ENCODE measurements at regions not wholly inside any gene's neighbourhood (a gene's known extent, or its start where the extent isn't known, plus 50 kb on each side); places are given as distances from the start of the nearest gene placed in this dataset.

DNA sequence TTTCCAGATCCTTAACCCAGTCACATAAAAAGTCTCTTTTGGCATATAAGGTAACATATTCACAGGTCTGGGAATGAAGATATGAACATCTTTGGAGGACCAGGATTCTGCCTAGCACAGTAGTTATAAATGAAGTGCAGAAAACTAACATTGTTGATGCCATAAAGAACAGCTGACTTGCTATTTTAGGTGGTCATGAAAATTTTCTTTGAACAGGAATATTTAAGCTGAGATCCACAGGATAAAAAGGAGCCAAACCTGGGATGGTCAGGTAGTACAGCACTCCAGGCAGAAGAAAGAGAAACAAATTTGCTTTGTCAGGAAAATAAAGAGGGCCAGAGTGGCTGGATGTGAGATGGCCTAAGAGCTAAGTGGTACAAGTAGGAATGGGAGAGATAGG lies 80.0 kb downstream of the CENPW start:
- no peak for DNase-seq (ENCODE audit: insufficient read length, low spot score)
- FAIRE-seq, result no peak

DNA sequence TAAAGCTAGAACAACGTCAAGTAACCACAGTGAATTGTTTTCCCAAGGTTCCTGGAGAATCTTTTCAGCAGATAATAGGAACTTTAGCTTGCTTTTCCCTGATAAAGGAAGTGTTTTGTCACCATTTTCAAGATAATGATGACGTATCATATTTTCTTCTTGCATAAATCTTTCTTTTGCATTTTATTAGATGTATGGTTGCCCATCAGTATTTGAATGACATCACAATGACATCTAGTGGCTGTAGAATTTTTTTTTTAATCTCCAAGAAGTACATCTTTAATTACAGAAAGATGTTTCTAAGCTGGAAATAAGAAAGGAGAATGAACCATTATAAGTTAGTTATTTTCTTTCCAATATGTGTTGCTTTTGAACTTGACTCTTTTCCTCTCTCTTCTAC lies 83.0 kb downstream of the CENPW start:
- DNase-seq (ENCODE audit: insufficient read length, low spot score) (no peak), FAIRE-seq (no peak)

DNA sequence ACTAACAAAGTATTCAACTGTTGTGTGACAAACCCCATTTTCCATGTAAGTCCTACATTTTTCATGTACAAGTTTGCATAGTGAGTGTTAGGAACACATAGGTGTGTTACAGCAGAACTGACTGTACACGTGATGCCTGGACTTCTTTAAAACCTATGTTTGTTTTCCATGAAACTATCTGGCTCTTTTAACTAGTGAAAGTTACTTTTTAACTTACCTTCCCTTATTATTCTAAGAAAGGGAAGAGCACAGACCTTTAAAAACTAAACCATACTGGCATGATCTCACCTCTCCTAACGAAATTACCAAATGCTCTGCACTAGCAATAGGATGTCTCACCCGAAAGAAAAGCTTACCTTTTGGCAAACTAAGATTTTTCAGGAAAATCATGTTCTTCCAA lies 87.8 kb downstream of the CENPW start:
- DNase-seq (ENCODE audit: insufficient read length, low spot score) (no peak), FAIRE-seq (no peak)

DNA sequence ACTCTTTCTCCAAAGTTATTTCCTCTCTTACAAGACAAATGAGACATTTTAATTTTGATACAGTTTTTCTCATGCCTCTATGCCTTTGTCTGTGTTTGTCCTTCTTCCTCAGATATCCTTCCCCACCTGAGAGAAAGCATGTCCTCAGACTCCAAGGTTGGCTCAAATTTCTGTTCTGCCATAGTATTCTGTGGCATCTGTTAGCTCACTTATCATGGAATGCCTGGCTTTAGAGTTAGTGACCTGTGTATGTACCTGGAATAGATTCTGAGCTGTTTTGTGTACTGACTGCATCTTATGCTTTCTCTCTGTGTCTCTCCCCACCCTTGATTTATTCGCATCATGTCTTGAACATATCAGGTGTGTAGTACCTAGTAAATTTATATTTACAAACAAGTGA lies 90.0 kb downstream of the CENPW start:
- no peak for FAIRE-seq

DNA sequence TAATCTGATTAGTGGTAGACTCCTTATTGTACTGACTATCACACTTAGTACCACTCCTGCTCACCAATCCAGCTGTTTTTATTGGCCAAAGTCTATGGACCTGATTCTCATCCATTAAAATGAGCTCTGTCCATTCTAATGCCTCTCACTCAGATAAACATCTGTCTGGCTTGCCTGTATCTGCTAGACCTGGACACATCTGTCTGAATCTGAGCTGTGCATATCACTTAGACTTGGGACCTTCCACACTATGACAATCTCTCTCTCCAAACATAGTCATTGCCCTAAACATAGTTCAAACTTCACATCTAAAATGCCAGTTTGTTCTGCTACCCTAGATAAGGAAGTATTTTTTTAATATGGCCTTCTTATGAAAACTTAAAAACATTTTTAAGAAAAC lies 92.6 kb downstream of the CENPW start:
- FAIRE-seq, result no peak
- DNase-seq (ENCODE audit: insufficient read length, low spot score), result no peak

More for the DNA sequence above, 90.0 kb downstream of the CENPW start:
- no peak for DNase-seq (ENCODE audit: insufficient read length, low spot score)

DNA sequence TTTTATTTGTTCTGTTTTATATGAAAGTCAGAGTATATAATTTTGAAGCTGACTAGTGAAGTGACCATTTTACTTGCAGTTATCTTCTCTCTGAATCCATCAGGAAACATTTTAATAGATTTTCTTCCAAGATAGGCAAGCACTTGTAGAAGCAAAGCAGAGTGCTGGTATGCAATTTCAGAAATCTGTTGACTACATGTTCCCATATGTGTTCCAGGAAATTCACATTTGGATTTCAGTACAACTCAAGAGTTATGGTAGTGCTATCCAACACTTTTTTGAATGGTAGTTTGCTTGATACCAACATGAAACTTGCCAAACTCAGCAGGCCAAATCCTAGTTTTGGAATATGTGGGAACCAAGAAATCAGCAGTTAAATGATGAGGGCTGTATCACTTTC lies 94.0 kb downstream of the CENPW start:
- DNase-seq (ENCODE audit: insufficient read length, low spot score), result no peak
- no peak for FAIRE-seq

DNA sequence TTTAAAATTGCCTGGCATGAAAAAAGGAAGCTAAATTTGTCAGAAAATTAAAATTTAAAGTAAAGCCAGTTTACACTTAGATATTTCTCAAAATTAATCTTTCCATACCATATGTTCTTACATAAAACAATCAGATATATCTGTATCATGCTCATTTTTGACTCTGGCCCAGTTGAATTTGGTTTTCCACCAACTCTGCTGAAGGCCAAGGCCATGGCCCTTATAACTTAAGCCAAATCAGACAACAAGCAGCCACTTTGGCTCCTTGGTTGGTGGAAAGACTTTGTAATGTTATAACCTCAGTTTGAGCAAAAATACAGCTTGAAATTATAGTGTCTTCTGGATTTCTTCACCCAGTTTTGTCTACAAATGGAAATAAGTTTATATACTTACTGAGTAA lies 97.3 kb downstream of the CENPW start:
- FAIRE-seq (no peak), DNase-seq (ENCODE audit: insufficient read length, low spot score) (no peak)

DNA sequence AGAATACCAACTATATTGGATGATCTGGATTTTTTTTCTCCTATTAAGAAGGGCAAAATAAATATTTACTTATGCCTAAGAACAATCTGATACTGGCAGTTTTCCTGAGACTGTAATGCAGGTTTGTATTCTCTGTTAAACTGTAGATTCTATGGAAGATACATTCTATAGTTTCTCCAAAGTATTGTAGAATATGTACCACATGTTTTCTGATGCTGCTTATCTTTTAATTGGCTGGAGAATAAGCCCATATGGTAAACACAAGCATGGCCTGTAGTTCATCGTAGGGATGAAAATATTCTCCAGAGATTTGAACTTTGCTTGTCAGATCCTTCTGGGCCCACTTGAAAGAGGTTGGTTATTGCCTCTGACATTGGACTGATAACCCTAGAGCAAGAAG lies 99.1 kb downstream of the CENPW start:
- FAIRE-seq (no peak), DNase-seq (ENCODE audit: insufficient read length, low spot score) (no peak)

DNA sequence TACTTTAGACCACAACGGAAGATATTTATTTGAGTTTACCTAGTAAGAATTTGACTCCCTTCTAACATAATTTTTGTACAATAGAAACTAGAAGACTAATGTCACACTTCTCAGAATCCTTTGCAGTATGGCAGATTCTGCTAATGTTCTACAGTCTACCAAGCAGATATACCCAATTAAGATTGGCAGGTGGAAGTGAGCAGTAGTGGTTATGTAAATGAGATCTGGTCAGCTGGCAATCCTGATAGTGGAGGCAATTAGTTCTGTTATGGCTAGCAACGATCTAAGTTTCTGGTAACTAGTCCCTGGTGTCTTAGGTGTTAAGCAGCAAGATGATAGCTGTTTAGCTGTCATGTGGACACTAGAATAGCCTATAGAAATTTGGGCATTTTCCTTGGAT lies 101.0 kb downstream of the CENPW start:
- FAIRE-seq (no peak), DNase-seq (ENCODE audit: insufficient read length, low spot score) (no peak)

DNA sequence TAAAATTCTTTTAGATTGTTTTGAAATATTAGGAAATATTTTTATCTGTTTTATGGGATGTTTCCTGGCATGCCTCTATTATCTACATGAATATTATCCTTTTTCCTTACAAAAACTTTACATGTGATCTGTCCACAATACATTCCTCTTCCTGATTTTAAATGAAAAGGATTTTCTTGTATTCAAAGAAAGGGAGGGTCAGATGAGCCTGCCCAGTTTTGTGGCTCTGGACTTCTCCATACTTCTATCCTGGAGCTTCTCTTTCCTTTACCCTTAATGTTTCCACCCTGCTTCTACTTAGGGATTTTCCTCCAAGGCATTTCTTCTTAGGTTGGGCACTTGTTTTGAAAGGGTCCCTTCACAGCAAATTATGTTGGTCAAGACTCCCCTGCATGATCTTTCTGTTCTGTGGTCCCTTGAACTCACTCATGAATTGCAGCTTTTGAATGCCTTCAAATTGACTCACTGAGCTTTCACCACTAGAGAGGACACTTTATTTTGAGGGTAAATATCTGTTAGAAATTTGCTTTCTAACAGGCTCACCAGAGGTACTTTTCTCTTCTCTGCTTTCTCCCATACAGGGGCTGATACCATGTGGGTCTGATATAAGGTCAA lies 104.9 kb downstream of the CENPW start:
- no peak for DNase-seq (ENCODE audit: insufficient read length, low spot score)
- FAIRE-seq, result no peak

DNA sequence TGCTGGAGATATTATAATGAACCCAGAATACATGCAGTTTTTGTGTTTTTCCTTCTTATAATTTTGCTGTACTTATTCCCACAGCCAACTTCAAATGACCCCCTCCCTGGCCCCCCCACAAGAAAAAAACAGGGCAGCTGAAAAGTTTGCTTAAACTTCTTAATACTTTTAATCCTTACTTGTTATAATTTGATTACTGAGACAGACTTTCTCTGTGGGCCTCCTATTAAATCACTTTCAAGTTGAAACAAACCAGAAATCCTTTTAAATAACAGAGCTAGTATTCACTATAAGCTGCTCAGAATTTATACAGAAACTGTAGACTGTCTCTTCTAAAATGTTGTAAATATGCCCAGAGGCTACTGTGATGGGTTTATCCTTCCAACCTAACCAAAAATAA lies 106.3 kb downstream of the CENPW start:
- FAIRE-seq (no peak), DNase-seq (ENCODE audit: insufficient read length, low spot score) (no peak)

DNA sequence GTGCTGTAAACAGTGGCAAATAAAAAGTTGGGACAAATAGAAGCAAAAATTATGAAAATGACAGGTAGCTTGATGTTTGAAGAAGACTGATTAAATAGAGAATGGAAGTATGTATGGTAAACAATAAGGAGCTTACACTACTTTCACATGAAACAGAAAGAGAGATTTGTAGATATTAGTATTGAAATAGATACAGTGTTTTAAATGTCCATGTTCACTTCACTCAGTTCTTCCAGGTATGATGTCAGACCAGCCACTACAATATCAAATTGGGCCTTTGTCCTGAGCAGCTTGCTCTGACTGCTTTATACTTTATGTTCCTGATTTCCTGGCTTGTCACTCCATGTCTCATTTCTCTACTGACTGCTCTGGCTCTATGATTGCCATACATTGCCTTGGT lies 107.5 kb downstream of the CENPW start:
- no peak for DNase-seq (ENCODE audit: insufficient read length, low spot score)
- no peak for FAIRE-seq

DNA sequence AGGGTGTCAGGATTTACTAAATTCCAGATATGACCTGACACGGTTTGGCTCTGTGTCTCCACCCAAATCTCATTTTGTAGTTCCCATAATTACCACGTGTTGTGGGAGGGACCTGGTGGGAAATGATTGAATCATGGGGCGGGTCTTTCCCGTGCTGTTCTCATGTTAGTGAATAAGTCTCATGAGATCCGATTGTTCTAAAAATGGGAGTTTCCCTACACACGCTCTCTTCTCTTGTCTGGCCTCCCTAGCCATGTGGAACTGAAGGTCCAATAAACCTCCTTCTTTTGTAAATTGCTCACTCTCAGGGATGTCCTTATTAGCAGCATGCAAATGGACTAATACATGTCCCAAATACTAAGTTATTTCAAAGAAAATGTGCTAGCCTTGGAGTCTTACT lies 121.1 kb downstream of the CENPW start:
- no peak for DNase-seq (ENCODE audit: insufficient read length, low spot score)
- FAIRE-seq, result no peak

DNA sequence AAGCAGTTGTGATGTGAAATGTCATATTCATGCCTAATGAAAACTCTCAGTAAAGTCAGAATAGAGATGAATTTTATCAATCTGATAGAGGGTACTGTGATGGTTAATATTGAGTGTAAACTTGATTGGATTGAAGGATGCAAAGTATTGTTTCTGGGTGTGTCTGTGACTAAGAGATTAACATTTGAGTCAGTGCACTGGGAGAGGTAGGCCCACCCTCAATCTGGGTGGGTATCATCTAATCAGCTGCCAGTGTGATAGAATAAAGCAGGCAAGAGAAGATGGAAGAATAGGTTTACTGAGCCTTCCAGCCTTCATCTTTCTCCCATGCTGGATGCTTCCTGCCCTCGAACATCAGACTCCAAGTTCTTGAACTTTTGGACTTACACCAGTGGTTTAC lies 124.3 kb downstream of the CENPW start:
- FAIRE-seq (no peak), DNase-seq (ENCODE audit: insufficient read length, low spot score) (no peak)

DNA sequence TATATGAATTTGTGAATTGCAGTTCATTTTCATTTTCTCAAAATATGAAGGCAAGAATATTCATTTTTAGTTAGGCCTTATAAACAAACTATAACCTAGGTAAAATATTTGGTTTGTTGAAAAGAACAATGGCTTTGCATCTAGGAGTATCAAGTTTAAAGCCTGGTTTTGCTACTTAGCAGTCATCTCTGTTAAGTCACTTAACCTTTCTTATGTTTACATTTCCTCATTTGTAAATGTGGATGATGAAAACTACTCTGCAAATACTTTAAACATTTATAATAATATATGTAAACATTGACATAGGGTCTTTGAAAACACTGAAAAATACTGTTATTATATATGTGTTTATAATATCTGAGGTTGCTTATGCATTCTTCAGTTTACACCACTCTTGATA lies 135.5 kb downstream of the CENPW start:
- DNase-seq (ENCODE audit: insufficient read length, low spot score) (no peak), FAIRE-seq (no peak)

DNA sequence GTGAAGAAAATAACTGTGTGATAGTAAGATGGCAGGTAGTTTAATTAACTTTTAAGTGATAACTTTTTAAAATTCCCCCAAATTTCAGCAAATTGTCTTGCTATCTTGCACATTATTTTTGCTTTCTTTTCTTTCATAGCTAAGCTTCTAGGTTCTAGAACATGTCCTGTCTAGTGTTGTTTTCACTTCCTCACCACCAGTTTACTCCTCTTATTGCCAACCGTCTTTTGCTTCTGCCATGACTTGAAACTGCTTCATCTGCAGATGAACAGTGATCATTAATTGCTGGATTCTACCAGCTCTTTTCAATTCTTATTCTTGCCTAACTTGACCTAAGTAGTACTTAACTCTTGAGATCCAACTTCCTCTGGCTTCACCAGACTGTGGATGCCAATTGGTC lies 137.8 kb downstream of the CENPW start:
- FAIRE-seq (no peak), DNase-seq (ENCODE audit: insufficient read length, low spot score) (no peak)

DNA sequence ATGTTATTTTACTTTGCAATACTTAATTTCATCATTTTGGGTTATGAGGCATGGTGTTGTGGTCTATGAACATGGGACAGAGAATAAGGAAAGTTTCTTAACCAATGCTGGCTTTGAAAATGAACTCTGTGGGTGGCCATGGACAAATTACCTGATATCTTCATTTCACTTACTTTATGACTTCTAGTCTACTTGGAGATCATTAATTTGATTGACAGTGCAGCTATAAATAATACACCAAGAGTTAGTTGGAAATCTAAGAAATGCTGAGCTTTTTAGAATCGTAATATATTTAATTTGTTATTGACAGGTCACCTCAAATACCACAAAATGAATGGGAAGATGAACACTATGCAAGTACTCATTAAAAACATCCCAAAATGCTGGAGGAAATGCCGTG lies 140.4 kb downstream of the CENPW start:
- no peak for FAIRE-seq
- no peak for DNase-seq (ENCODE audit: insufficient read length, low spot score)

DNA sequence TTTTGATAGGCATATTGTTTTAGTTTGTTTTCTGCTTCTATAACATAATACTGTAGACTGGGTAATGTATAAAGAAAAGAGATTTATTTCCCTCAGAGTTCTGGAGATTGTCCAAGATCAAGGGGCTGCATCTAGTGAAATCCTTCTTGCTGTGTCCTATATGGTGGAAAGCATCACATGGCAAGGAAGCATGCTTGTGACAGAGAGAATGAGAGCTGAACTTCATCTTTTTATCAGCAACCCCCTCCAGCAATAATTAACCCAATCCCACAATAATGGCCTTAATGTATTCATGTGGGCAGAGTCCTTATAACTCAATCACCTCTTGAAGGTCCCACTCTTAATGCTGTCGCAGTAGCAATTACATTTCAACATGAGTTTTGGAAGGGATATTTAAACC lies 141.4 kb downstream of the CENPW start:
- no peak for DNase-seq (ENCODE audit: insufficient read length, low spot score)
- FAIRE-seq, result no peak

DNA sequence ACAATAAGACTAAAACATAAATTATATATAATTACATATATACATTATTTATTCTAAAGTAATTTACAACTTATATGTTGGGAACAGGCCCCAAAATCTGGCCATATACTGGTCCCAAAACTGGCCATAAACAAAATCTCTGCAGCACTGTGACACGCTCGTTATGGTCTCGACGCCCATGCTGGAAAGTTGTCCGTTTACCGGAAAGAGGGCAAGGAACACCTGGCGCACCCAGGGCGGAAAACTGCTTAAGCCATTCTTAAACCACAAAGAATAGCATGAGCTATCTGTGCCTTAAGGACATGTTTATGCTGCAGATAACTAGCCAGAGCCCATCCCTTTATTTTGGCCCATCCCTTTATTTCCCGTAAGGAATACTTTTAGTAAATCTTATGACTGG lies 164.9 kb downstream of the CENPW start:
- DNase-seq (ENCODE audit: insufficient read length, low spot score) (no peak), FAIRE-seq (no peak)

DNA sequence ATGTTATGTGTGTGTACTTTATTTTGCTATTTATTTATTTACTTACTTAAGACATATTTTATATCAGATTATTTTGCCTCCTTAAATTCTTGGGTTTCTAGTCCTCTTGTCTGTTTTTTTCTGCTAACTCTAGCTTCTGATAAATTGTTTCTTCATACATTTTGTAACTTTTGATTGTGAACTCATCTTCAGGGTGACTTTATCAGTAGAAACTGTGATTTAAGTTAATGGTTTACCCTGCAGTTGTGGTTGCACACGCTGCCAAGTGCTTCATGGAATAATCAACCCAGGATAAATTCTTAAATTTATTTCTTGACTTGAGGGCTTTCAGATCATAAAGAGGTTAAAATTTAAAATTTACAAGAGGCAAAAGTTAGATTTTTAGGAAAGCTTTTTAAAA lies 173.3 kb downstream of the CENPW start:
- FAIRE-seq, result no peak
- no peak for DNase-seq (ENCODE audit: insufficient read length, low spot score)

DNA sequence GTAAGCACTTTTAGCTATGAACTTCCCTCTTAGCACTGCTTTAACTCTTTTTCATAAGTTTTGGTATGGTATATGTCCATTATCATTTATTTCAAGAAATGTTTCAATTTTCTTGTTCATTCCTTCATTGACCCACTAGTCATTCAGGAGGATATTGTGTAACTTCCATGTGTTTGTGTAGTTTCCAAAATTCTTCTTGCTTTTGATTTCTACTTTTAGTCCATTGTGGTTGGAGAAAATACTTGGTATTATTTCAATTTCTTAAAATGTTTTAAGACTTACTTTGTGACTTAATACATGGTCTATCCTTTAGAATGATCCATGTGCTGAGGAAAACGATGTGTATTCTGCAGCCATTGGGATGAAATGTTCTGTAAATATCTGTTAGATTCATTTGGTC lies 176.5 kb downstream of the CENPW start:
- no peak for DNase-seq (ENCODE audit: insufficient read length, low spot score)
- FAIRE-seq, result no peak

DNA sequence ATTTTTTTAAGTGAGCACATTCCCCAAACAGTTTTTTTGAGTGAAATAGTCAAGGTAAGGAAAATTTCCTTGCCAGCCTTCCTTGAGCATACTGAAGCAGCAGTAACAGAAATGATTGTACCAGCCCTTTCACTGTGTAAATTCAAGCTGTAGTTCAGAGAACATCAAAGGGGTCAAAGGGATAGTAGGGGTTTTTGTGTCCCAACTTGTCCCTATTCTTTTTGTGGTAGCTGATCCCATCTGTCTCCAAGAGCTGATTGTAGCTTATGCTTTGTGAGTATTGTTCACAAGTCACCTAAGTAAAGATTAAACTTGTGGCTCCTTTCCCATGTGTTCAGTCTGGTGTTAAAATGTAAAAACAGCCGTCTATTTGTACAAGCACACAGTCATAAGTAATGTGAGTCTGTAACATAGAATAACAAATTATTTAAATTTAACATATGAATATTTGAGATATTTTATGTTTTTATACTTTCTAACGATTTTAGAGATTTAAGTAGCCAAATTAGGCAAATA lies 185.0 kb downstream of the CENPW start:
- FAIRE-seq, result no peak
- DNase-seq (ENCODE audit: insufficient read length, low spot score), result no peak

DNA sequence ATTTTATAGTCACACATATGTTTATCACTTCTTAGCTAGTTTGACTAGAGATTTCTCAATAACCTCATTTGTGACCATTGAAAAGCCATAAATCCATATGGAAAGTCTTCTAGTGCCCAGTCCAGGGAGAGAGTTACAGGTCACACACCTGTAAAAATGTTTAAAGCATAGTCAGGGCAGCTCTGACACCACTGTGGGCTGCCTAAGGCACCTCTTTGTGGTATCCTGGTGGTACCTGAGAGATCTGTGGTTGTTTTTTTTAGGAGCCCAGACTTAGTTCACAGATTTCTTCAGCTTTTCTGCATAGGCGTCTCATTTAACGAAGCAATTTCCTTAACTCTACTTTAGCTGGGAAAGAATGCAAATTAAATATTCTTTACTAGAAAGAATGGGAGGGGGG lies 186.6 kb downstream of the CENPW start:
- no peak for DNase-seq (ENCODE audit: insufficient read length, low spot score)
- FAIRE-seq, result no peak
